IMR-90 (cell line): ENCODE measurements at regions not wholly inside any gene's neighbourhood (a gene's known extent, or its start where the extent isn't known, plus 50 kb on each side); places are given as distances from the start of the nearest gene placed in this dataset.

Experiments
- ATAC-seq: fragments of 200-7000 bp; cut with Tn5 transposase; 2 replicates; pipeline ENCODE4 v1.9.1; 2020; ENCODE audit warnings: low read depth, mild to moderate bottlenecking, moderate library complexity
- BruUV-seq: library from RNA; stranded (reverse); fragments of 400-500 nt; replicated peaks from 2 replicates; lab custom pipeline; 2021; lab: Mats Ljungman, UMichigan
- CTCF ChIA-PET: fragments of 300-600 bp; formaldehyde crosslinking; extraction: SDS; loops from one replicate; lab custom pipeline; 2021; ENCODE audit warnings: antibody characterized with exemption; lab: Yijun Ruan, JAX
- POLR2A ChIA-PET: fragments of 300-600 bp; sonication (Branson Sonifier 250); formaldehyde crosslinking; loops from one replicate; lab custom pipeline; 2022; ENCODE audit warnings: antibody characterized with exemption; ENCODE audit not compliant: unreplicated experiment; lab: Charles Lee
- DNase-seq: peaks from one replicate; pipeline ENCODE4 v3.0.0; 2013
- H2AFZ ChIP-seq: replicated peaks from 2 replicates; pipeline ENCODE3; 2013; ENCODE audit warnings: low read length, mild to moderate bottlenecking; ENCODE audit not compliant: poor library complexity
- H2AK5ac ChIP-seq: 2 replicates; pipeline ENCODE4 v1.6.1; 2013; ENCODE audit warnings: low read depth, low read length, inconsistent platforms
- H2AK9ac ChIP-seq: replicated peaks from 2 replicates; pipeline ENCODE3; 2013; ENCODE audit warnings: mild to moderate bottlenecking, low read depth, low read length, moderate library complexity; ENCODE audit not compliant: poor library complexity
- H2BK120ac ChIP-seq: 2 replicates; pipeline ENCODE4 v1.6.1; 2013; ENCODE audit warnings: low read depth, low read length, inconsistent platforms
- H2BK15ac ChIP-seq: 3 replicates; pipeline ENCODE4 v1.6.1; 2013; ENCODE audit warnings: low read depth, low read length, inconsistent platforms
- H2BK20ac ChIP-seq: 2 replicates; pipeline ENCODE4 v1.6.1; 2013; ENCODE audit warnings: low read depth, mild to moderate bottlenecking, inconsistent platforms, low read length, moderate library complexity
- H2BK5ac ChIP-seq: 2 replicates; pipeline ENCODE4 v1.6.1; 2013; ENCODE audit warnings: mild to moderate bottlenecking, low read depth, low read length, inconsistent platforms; ENCODE audit not compliant: poor library complexity, severe bottlenecking
- H3K14ac ChIP-seq: replicated peaks from 2 replicates; pipeline ENCODE4 v1.6.1; 2013; ENCODE audit warnings: low read depth, low read length, inconsistent platforms
- H3K18ac ChIP-seq: 2 replicates; pipeline ENCODE4 v1.6.1; 2013; ENCODE audit warnings: low read depth, low read length, control low read depth
- H3K23ac ChIP-seq: 2 replicates; pipeline ENCODE4 v1.6.1; 2013; ENCODE audit warnings: low read depth, low read length, inconsistent platforms
- H3K27ac ChIP-seq: 2 replicates; pipeline ENCODE4 v1.5.1; 2013; ENCODE audit warnings: mild to moderate bottlenecking, control low read depth, low read length; ENCODE audit not compliant: insufficient read depth
- H3K27me3 ChIP-seq: 2 replicates; pipeline ENCODE4 v1.6.1; 2013; ENCODE audit warnings: low read length; ENCODE audit not compliant: control insufficient read depth, insufficient read depth
- H3K36me3 ChIP-seq: 2 replicates; pipeline ENCODE4 v1.6.1; 2013; ENCODE audit warnings: low read length, mixed read lengths; ENCODE audit not compliant: control insufficient read depth, insufficient read depth
- H3K4ac ChIP-seq: 2 replicates; pipeline ENCODE4 v1.6.1; 2013; ENCODE audit warnings: low read depth, low read length, inconsistent platforms
- H3K4me1 ChIP-seq: 2 replicates; pipeline ENCODE4 v1.6.1; 2013; ENCODE audit warnings: low read length, mixed read lengths; ENCODE audit not compliant: control insufficient read depth, insufficient read depth
- H3K4me2 ChIP-seq: 2 replicates; pipeline ENCODE4 v1.6.1; 2013; ENCODE audit warnings: low read depth, mild to moderate bottlenecking, control low read depth, low read length, moderate library complexity
- H3K4me3 ChIP-seq: 2 replicates; pipeline ENCODE4 v1.5.1; 2013; ENCODE audit warnings: low read depth, mild to moderate bottlenecking, control low read depth, low read length, moderate library complexity; ENCODE audit not compliant: insufficient read depth
- H3K56ac ChIP-seq: 2 replicates; pipeline ENCODE4 v1.6.1; 2013; ENCODE audit warnings: low read length, inconsistent platforms; ENCODE audit not compliant: insufficient read depth; ENCODE audit errors: extremely low read depth
- H3K79me1 ChIP-seq, 2 experiments: 2 replicates each; pipeline ENCODE4 v1.6.1; 2013; ENCODE audit warnings: low read length in 2 of 2, inconsistent platforms in 1 of 2, low read depth in 1 of 2
- H3K9ac ChIP-seq: 2 replicates; pipeline ENCODE4 v1.6.1; 2013; ENCODE audit warnings: low read depth, low read length, control low read depth
- H3K9me1 ChIP-seq: 2 replicates; pipeline ENCODE4 v1.6.1; 2013; ENCODE audit warnings: low read length, inconsistent platforms; ENCODE audit not compliant: insufficient read depth
- H3K9me3 ChIP-seq: 2 replicates; pipeline ENCODE4 v1.6.1; 2013; ENCODE audit warnings: low read length; ENCODE audit not compliant: control insufficient read depth, insufficient read depth
- H4K20me1 ChIP-seq: 2 replicates; pipeline ENCODE4 v1.6.1; 2013; ENCODE audit warnings: low read length, inconsistent platforms; ENCODE audit not compliant: insufficient read depth
- H4K5ac ChIP-seq: 2 replicates; pipeline ENCODE4 v1.6.1; 2013; ENCODE audit warnings: mild to moderate bottlenecking, low read depth, low read length, control low read depth
- H4K8ac ChIP-seq, 2 experiments: 2 replicates each; pipeline ENCODE4 v1.6.1; 2013; ENCODE audit warnings: low read depth in 2 of 2, low read length in 2 of 2, control low read depth in 1 of 2, inconsistent platforms in 1 of 2
- H4K91ac ChIP-seq: 2 replicates; pipeline ENCODE4 v1.6.1; 2013; ENCODE audit warnings: low read depth, low read length, inconsistent platforms; ENCODE audit not compliant: insufficient read depth
- BHLHE40 ChIP-seq: fragments of 150-350 bp; IDR thresholded peaks from 2 replicates; pipeline ENCODE4 v1.6.1; 2016; ENCODE audit warnings: mild to moderate bottlenecking, low read depth, low read length
- CEBPB ChIP-seq: IDR thresholded peaks from 2 replicates; pipeline ENCODE4 v1.6.1; 2012; ENCODE audit warnings: low read depth, low read length, improper control_type of control experiment
- FOS ChIP-seq: fragments of 150-350 bp; IDR thresholded peaks from 2 replicates; pipeline ENCODE4 v1.6.1; 2016; ENCODE audit warnings: low read depth, low read length
- MAZ ChIP-seq: IDR thresholded peaks from 2 replicates; pipeline ENCODE4 v1.6.1; 2012; ENCODE audit warnings: low read depth, mild to moderate bottlenecking, low read length, improper control_type of control experiment, moderate library complexity, borderline replicate concordance
- NFE2L2 ChIP-seq: fragments of 150-350 bp; IDR thresholded peaks from 2 replicates; pipeline ENCODE4 v1.6.1; 2016; ENCODE audit warnings: low read depth, mild to moderate bottlenecking, low read length
- RCOR1 ChIP-seq: IDR thresholded peaks from 2 replicates; pipeline ENCODE4 v1.6.1; 2012; ENCODE audit warnings: mild to moderate bottlenecking, low read length, improper control_type of control experiment; ENCODE audit not compliant: insufficient replicate concordance
- WGBS, 2 experiments: methylation state at CpG; one replicate each; pipeline versions ENCODE4 v1.1.5 to v1.1.7; 2013; ENCODE audit warnings: missing lambda C conversion rate in 2 of 2; ENCODE audit not compliant: insufficient read length in 1 of 2; ENCODE audit errors: extremely low coverage in 2 of 2; 5-methylcytosine and 5-hydroxymethylcytosine counted together
- dilution Hi-C: fragments of 300-500 bp; cut with HindIII; formaldehyde crosslinking; loops from one replicate; pipeline ENCODE4 v1.14.3; 2018; ENCODE audit warnings: low sequenced_read_pairs; ENCODE audit not compliant: unreplicated experiment
- in situ Hi-C: fragments of 300-500 bp; cut with MboI; formaldehyde crosslinking; loops from 3 replicates; pipeline ENCODE4 v1.14.3; 2019; ENCODE audit warnings: low sequenced_read_pairs, inconsistent platforms, mixed read lengths
- intact Hi-C: fragments of 100-400 bp; cut with micrococcal nuclease; formaldehyde crosslinking; loops from 2 replicates; pipeline ENCODE4 v1.10.0; 2022
- TF ChIP-seq, protein P1 (sequence below): fragments of 150-350 bp; IDR thresholded peaks from 2 replicates; pipeline ENCODE4 v1.6.1; 2016; ENCODE audit warnings: low read depth, mild to moderate bottlenecking, low read length, moderate library complexity, borderline replicate concordance
- TF ChIP-seq, protein P2 (sequence below): conservative IDR thresholded peaks from 2 replicates; pipeline ENCODE4 v1.5.1; 2012; ENCODE audit warnings: mild to moderate bottlenecking, low read depth, low read length, improper control_type of control experiment

DNA sequence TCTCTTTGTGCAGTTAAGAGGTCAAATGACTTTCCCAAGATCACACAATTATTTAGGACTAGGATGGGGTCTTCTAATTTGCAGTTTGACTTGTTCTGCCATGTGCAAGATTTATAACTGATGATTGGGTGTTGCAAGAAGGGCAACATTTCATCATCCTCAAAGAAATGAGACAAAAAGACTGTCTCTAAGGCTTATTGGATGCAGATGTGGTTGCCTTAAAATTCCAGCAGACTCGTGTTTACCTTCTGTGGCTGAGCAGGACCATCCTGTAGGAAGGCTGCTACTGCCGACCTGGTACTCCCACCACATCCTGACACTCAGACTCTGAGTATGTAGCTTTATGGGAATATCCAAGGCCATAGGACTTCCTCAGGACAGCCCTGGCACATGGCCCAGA lies 99.9 kb upstream of the SGIP1 start:
- Histone ChIP-seq H3K27ac (no peak overlapping the region), H3K4me1 (peaks cover 3% of the 10 kb centered on the region), H2BK15ac (no peak overlapping the region), H3K4ac (peak overlapping the region; percentile 60; the same call in 1 of the 2 replicates), H2AFZ (no peak overlapping the region), H3K4me3 (no peak overlapping the region), H3K79me1 (no peaks in the 10 kb centered on the region), H3K14ac (0 out of 2 replicates have a peak overlapping the region, but pooled peaks have one; percentile 30), H4K8ac (no peak overlapping the region; a peak in 1 of 4 replicates), H3K9ac (no peak overlapping the region), H4K91ac (no peak overlapping the region; the same call in 1 of the 2 replicates), H2AK9ac (no peak overlapping the region), H3K18ac (no peak overlapping the region), H2BK120ac (peak overlapping the region; percentile 57; the same call in 1 of the 2 replicates), H3K56ac (no peak overlapping the region), H3K36me3 (no peaks in the 10 kb centered on the region), H4K5ac (peak overlapping the region; percentile 38; the same call in 1 of the 2 replicates), H3K9me3 (peaks cover 5% of the 10 kb centered on the region; the same call in 1 of the 2 replicates), H3K9me1 (peaks cover 7% of the 10 kb centered on the region), H3K4me2 (no peak overlapping the region), H2AK5ac (no peak overlapping the region), H3K27me3 (no peaks in the 10 kb centered on the region), H2BK5ac (no peak overlapping the region), H3K23ac (peak overlapping the region; percentile 23; the same call in 1 of the 2 replicates), H2BK20ac (peak overlapping the region; percentile 16; the same call in 1 of the 2 replicates), H4K20me1 (no peaks in the 10 kb centered on the region)
- ATAC-seq: 0 out of 2 replicates have a peak, but pooled peaks have one; percentile 13
- ChIA-PET CTCF (no interaction called here), POLR2A (no interaction called here)
- TF ChIP-seq MAZ (no peak), RCOR1 (no peak), FOS (no peak), BHLHE40 (no peak), CEBPB (peak; percentile 82), NFE2L2 (no peak)
- TF ChIP-seq, protein P1, sequence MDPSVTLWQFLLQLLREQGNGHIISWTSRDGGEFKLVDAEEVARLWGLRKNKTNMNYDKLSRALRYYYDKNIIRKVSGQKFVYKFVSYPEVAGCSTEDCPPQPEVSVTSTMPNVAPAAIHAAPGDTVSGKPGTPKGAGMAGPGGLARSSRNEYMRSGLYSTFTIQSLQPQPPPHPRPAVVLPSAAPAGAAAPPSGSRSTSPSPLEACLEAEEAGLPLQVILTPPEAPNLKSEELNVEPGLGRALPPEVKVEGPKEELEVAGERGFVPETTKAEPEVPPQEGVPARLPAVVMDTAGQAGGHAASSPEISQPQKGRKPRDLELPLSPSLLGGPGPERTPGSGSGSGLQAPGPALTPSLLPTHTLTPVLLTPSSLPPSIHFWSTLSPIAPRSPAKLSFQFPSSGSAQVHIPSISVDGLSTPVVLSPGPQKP: no peak
- TF ChIP-seq, protein P2, sequence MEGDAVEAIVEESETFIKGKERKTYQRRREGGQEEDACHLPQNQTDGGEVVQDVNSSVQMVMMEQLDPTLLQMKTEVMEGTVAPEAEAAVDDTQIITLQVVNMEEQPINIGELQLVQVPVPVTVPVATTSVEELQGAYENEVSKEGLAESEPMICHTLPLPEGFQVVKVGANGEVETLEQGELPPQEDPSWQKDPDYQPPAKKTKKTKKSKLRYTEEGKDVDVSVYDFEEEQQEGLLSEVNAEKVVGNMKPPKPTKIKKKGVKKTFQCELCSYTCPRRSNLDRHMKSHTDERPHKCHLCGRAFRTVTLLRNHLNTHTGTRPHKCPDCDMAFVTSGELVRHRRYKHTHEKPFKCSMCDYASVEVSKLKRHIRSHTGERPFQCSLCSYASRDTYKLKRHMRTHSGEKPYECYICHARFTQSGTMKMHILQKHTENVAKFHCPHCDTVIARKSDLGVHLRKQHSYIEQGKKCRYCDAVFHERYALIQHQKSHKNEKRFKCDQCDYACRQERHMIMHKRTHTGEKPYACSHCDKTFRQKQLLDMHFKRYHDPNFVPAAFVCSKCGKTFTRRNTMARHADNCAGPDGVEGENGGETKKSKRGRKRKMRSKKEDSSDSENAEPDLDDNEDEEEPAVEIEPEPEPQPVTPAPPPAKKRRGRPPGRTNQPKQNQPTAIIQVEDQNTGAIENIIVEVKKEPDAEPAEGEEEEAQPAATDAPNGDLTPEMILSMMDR: no peak
- in situ Hi-C loops (no loop called here), intact Hi-C loops (no loop called here), dilution Hi-C loops (no loop called here)
- DNase-seq: peak; percentile 81
- no TSS peak for BruUV-seq
- no CpG with 5 or more reads among the region's 2 CpGs for WGBS, 2 experiments
